NCI-H1048 (cell line): ENCODE measurements at regions not wholly inside any gene's neighbourhood (a gene's known extent, or its start where the extent isn't known, plus 50 kb on each side); places are given as distances from the start of the nearest gene placed in this dataset.

Source experiments
- DNase-seq: peaks from one replicate; lab custom pipeline; 2025; lab: John Stamatoyannopoulos, UW

- DNase-seq = no peak
Observed at GRCh38 chr6:163951326-163951725, 536.8 kb downstream of the QKI start.

GRCh38 chr6:163950159-163950558, 535.6 kb downstream of the QKI start:
- DNase-seq = no peak

DNA sequence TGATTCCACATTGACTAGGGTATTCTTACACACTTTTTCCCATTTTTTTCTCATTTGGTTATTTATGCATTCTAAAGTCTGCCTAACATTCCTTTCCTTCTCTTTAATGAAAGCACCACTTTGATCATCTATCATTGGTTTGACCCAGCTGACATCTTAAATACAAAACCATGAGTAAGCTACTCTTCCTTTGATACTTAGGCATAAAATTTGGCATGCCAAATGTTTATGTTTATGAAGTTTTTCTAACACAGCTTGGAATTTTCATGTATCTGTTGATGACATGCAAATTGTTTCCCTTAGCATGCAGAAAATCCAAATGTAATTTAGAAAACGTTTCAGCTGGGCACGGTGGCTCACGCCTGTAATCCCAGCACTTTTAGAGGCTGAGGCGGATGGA, 534.9 kb downstream of the QKI start:
- no peak for DNase-seq

DNA sequence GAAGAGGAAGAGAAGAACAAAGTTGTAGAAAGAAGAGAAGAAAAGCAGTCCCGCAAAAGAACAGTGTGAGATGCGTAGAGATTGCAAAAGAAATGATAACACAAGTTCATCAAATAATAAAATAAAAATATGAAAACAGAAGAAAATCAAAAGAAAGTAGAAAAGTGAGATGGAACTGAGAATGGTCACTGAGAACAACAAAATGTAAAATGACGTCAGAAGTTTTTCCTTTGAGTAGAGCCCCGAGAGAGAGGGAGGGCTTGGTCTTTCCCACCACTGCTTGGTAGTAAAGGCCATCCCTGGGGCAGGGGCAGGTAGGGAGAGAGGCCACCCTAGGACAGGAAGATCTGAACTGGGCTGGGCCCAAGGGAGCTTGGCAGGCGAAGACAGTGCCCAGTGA, 533.7 kb downstream of the QKI start:
- DNase-seq = no peak

- DNase-seq = no peak
Observed at GRCh38 chr6:163947276-163947675, 532.8 kb downstream of the QKI start.

- DNase-seq = no peak
Observed at GRCh38 chr6:163946437-163946836, 531.9 kb downstream of the QKI start.

- no peak for DNase-seq
Observed at GRCh38 chr6:163945808-163946207, 531.3 kb downstream of the QKI start.

DNA sequence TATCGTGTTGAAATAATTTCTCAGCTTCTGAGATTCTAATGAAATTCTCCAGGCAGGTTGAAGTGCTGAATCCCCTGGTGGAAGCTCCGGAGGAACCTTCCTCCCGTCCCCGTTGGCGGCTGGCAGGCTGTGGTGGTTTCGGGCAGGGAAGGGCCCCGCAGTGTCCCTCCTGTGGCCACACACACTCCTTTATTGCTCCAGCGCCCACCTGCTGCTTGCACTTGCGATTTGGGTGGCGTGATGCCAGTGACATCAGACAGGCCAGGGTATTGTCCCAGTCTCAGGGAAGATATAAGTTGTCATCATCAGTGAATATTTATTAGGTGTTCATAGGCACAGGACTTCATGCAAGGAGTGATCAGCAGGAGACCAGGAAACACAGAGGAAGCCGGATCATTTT, 530.4 kb downstream of the QKI start:
- no peak for DNase-seq

DNA sequence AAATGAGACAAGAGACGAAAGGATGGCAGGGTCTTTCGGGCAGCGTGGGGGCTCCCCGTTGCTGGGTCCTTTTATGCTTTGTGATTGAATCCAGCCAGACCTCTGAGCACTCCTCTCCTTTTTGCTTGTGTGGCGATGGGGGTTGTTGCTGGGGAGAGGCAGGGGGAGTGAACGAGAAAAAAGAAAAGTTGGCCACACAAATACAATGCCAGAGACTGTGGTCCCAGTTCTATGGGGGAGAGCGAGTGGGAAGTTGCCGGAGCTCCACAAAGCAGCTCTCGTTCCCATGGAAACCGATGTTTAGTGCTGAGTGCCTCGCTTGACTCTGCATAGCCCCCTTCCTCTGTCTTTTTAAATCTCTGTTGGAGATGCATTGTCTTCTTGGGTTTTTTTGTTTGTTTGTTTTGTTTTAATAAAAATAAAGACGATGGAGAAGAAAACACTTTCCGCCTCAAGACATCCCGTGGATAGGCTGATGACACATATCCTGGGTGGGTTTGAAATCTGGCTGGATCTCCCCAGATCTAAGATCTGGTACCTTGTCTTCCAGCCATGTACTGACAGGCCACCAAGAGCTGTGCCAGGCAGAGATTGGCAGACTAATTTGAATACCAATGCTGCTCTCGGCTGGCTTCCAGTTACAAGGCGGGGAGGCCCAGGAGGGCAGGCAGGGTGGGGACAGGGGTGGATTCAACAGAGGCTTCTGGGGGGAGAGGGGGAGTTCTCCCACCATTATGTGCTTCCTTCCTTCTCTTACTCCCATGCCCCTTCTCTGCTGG, 529.3 kb downstream of the QKI start:
- no peak for DNase-seq

DNA sequence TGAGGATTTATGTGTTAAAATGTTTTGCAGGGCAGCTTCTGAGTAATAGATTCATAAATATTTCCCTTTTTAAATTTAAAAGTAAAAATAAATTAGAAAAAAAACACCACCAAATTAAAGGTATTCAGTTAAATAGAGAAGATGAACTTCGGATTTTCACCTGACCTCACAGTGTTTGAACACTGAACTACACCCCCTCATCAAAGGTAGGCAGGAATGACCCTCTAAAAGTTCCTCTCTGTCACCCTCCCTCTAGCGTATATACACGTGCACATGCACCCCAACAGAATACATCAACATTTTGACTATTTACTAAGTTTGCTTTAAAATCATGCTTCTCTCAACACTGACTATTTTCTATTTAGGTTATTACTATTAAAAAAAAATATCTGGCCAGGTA, 528.3 kb downstream of the QKI start:
- no peak for DNase-seq

- no peak for DNase-seq
Observed at GRCh38 chr6:163941624-163941976, 527.1 kb downstream of the QKI start.

GRCh38 chr6:163940705-163941623, 526.4 kb downstream of the QKI start:
- no peak for DNase-seq

DNA sequence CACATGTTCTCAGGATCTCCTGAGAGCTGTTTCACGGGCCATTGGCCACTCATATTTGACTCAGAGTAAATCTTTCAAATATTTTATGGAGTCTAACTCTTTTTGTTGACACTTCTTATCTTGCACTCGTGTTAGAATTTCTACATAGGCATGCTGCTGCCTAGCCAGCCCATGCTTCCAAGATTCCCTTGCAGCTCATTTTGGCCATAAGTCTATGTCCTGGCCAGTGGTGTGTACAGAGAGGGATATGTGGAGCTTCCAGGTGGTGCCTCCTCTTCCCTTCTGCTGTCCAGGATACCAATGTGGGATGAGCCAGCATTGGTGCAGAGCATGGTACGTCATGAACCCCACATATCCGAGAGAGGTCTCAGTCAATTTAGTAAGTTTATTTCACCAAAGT, 522.6 kb downstream of the QKI start:
- DNase-seq = no peak

GRCh38 chr6:163935158-163935762, 520.7 kb downstream of the QKI start:
- no peak for DNase-seq

DNA sequence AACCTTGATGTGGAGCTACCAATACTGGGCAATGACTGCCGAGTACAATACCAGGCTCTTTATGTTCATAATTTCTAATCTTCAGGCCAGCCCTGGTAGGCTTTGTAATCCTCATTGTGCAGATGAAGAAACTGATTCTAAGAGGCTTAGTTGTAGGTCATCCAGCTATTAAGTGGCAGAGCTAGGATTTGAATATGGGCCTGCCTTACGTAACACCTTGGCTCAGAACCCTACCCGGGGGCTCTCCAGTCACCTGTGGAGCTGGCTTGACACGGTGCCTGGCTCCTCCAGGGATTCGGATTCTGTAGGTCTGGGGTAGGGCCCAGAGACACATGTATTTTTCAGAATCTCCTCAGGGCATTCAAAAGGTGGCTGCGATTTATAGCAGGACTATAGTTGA, 515.5 kb downstream of the QKI start:
- no peak for DNase-seq

DNA sequence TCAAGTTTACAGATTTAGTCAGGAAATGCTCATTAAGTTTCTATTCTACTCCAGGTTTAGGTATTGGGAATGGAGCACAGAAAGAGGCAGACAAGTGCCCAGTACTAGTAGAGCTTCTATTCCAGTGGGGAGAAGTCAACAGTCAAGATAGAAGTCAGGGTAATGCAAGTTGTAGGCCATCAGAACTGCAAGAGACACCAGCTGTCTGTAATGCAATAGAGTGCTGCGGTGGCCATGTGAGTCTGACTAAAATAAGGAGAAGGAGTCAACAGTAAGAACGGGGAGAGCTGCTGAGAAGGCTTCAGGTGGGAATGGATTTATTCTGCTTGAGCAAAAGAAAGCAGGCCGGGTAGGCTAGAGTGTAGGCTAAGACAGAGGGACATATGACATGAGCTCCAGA, 515.0 kb downstream of the QKI start:
- no peak for DNase-seq

DNA sequence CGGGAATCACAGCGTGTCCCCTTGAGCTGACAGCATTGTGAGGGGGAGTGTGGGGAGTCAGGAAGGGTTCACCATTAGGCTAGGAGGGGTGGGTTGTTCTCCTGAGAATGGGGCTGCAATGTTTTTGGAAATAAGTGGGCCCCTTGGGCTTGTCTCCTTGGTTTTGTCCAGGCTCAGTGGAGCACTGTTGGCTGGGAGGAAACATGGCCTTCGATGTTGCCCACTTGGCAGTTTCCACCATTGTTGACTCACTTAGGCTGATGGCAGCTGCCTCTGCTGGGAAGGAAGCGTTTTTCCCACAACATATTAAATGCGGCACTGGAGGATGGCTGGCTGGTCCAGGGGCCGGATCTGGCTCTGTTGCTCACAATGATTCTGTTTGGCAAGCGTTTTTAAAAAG, 512.1 kb downstream of the QKI start:
- DNase-seq = no peak

GRCh38 chr6:163925839-163926238, 511.3 kb downstream of the QKI start:
- no peak for DNase-seq

DNA sequence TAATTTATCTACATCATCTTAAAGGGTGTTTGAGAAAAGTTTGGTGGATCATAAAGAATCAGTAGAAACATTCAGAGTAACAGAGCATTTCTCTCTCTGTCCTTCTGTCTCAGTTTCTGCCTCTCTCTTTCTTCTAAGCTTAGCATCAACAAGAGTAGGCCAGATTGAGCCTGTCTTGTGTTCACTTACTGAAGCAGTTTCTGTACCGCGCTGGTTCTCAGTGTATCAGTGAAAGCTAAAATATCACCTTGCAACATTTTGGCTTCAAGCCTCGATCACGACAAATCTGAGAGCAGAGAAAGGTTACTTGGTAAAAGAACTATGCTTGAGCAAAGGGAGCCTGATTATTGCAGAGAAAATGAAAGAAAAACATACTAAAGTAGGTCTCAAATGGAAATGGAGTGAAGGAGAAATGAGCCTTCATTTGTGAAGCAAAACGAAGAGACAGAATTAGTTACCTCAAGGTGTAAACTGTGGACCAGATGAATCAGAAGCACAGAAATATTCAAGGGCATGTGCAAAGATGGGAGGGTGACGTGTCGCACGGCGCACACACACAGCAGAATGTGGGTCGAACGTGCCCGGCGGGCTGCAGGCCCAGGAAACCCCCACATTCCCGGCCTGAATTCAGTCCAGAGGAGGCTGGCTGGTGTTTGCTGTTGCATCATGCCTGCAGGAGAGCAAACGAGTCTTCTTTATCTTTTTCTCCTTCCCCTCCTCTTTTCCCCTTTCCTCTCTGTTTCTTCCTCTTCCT, 509.3 kb downstream of the QKI start:
- no peak for DNase-seq

GRCh38 chr6:163922562-163922961, 508.0 kb downstream of the QKI start:
- DNase-seq = no peak

GRCh38 chr6:163919652-163920051, 505.1 kb downstream of the QKI start:
- DNase-seq = no peak
